A673 (cell line): ENCODE measurements at regions not wholly inside any gene's neighbourhood (a gene's known extent, or its start where the extent isn't known, plus 50 kb on each side); places are given as distances from the start of the nearest gene placed in this dataset.

ENCODE experiments used
- CTCF ChIP-seq: fragments of 300-800, 200-600 bp; sonication (generic); conservative IDR thresholded peaks from 2 replicates; pipeline ENCODE4 v1.5.1; 2017; ENCODE audit warnings: low read depth, mild to moderate bottlenecking, antibody characterized with exemption, low read length, moderate library complexity, mixed read lengths
- EZH2 ChIP-seq: fragments of 200-600 bp; sonication (generic); IDR thresholded peaks from 2 replicates; pipeline ENCODE4 v1.6.1; 2017; ENCODE audit warnings: borderline replicate concordance, low read depth, mild to moderate bottlenecking, mixed read lengths, antibody characterized with exemption, low read length; ENCODE audit not compliant: poor library complexity, severe bottlenecking

DNA sequence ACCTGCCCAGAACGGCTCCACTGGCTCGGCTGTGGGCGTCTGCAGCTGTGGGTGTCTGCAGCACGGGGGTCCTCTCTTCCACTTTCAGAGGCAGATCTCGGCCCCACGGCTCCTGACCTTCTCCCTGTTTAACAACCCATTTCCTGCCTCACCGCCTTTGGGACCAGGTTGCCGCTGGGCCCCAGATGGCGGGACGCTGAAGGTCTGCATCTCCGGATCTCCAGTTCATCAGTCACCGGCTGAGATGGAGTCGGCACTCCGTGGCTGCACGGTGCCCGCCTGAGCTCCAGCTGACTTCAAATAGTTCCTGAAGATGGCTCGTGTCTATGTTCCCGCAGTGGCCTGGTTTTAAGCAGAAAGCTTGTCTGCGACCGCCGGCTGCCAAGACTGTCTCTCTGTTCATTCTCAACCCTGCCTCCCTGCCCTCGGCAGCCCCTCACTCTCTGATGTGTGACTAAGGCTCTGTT, 475.9 kb downstream of the BRD1 start:
- no peak for TF ChIP-seq CTCF
- no peak for TF ChIP-seq EZH2
